K562 (cell line): ENCODE measurements at regions not wholly inside any gene's neighbourhood (a gene's known extent, or its start where the extent isn't known, plus 50 kb on each side); places are given as distances from the start of the nearest gene placed in this dataset.

Experiments
- ATAC-seq: fragments of 200-7000 bp; cut with Tn5 transposase; 3 replicates; pipeline ENCODE4 v1.9.1; 2020; ENCODE audit warnings: moderate library complexity
- BruUV-seq: library from RNA; stranded (reverse); fragments of 400-500 nt; replicated peaks from 2 replicates; lab custom pipeline; 2021; lab: Mats Ljungman, UMichigan
- CTCF ChIA-PET: fragments of 300-600 bp; formaldehyde crosslinking; extraction: SDS; loops from one replicate; lab custom pipeline; 2021; ENCODE audit warnings: low intra/inter-chr PET ratio; lab: Yijun Ruan, JAX
- POLR2A ChIA-PET: fragments of 300-600, 350-650 bp; sonication (Branson Sonifier 250); formaldehyde crosslinking; extraction: SDS; loops from one replicate; lab custom pipeline; 2021; ENCODE audit warnings: antibody characterized with exemption, inconsistent platforms; lab: Yijun Ruan, JAX
- DNase-seq, 4 experiments: peaks; one replicate each; pipeline versions ENCODE4 v3.0.0 to v3.0.0-alpha.2; 2011 to 2018; ENCODE audit warnings: low spot score in 3 of 4, mixed read lengths in 3 of 4; ENCODE audit errors: extremely low read depth in 1 of 4
- FAIRE-seq: peaks from 2 replicates; lab custom pipeline; 2011; peaks lifted over from hg19 to GRCh38; lab: Jason Lieb, UNC
- H2AFZ ChIP-seq: 2 replicates; pipeline ENCODE4 v1.6.0; 2011; ENCODE audit warnings: low read depth, low read length, control low read depth, inconsistent platforms
- H3K27ac ChIP-seq: fragments of 200-600 bp; 3 replicates; pipeline ENCODE4 v1.8.0; 2011; ENCODE audit warnings: low read depth, mild to moderate bottlenecking, control low read depth, inconsistent platforms, low read length, moderate library complexity, mixed read lengths; ENCODE audit errors: extremely low read depth
- H3K27me3 ChIP-seq, 2 experiments: fragments of 300-600 bp in 1 of 2; 2 replicates in 1 of 2; 3 replicates in 1 of 2; pipeline versions ENCODE4 v1.6.0 to v1.8.0; 2011; ENCODE audit warnings: inconsistent platforms in 2 of 2, low read length in 2 of 2, mild to moderate bottlenecking in 1 of 2, mixed read lengths in 1 of 2, moderate library complexity in 1 of 2; ENCODE audit not compliant: control insufficient read depth in 2 of 2, insufficient read depth in 2 of 2
- H3K36me3 ChIP-seq: fragments of 300-600 bp; 3 replicates; pipeline ENCODE4 v1.8.0; 2011; ENCODE audit warnings: mild to moderate bottlenecking, low read length, inconsistent platforms; ENCODE audit not compliant: control insufficient read depth, insufficient read depth
- H3K4me1 ChIP-seq, 2 experiments: fragments of 200-600 bp in 1 of 2; replicated peaks in 1 of 2; 2 replicates in 1 of 2; 3 replicates in 1 of 2; pipeline versions ENCODE4 v1.5.1 to v1.8.0; 2011; ENCODE audit warnings: inconsistent platforms in 2 of 2, low read length in 2 of 2, mild to moderate bottlenecking in 1 of 2, mixed read lengths in 1 of 2, moderate library complexity in 1 of 2; ENCODE audit not compliant: control insufficient read depth in 2 of 2, insufficient read depth in 2 of 2
- H3K4me2 ChIP-seq: 2 replicates; pipeline ENCODE4 v1.6.1; 2011; ENCODE audit warnings: low read length, control low read depth, inconsistent platforms, mixed read lengths; ENCODE audit not compliant: insufficient read depth
- H3K4me3 ChIP-seq: fragments of 200-600 bp; sonication (generic), shearing (Covaris generic); 2 replicates; pipeline ENCODE4 v1.5.1; 2016; ENCODE audit warnings: control low read depth, inconsistent platforms
- H3K79me2 ChIP-seq: fragments of 200-600 bp; 3 replicates; pipeline ENCODE4 v1.8.0; 2011; ENCODE audit warnings: low read length, inconsistent platforms; ENCODE audit not compliant: control insufficient read depth, insufficient read depth
- H3K9ac ChIP-seq, 2 experiments: 2 replicates each; pipeline versions ENCODE4 v1.6.0 to v1.6.1; 2011; ENCODE audit warnings: low read depth in 2 of 2, low read length in 2 of 2, control low read depth in 1 of 2, inconsistent platforms in 1 of 2, mild to moderate bottlenecking in 1 of 2, mixed read lengths in 1 of 2; ENCODE audit not compliant: insufficient read depth in 1 of 2
- H3K9me1 ChIP-seq: one replicate; pipeline ENCODE4 v1.6.0; 2011; ENCODE audit warnings: inconsistent platforms, mild to moderate bottlenecking, low read length, moderate library complexity; ENCODE audit not compliant: control insufficient read depth, insufficient read depth
- H3K9me3 ChIP-seq: replicated peaks from 2 replicates; pipeline ENCODE4 v1.5.1; 2011; ENCODE audit warnings: low read depth, low read length, inconsistent platforms; ENCODE audit not compliant: control insufficient read depth, insufficient read depth
- H4K20me1 ChIP-seq: replicated peaks from 2 replicates; pipeline ENCODE4 v1.6.1; 2011; ENCODE audit warnings: low read length, inconsistent platforms, mixed read lengths; ENCODE audit not compliant: control insufficient read depth, insufficient read depth
- CEBPZ ChIP-seq: fragments of 150-350 bp; IDR thresholded peaks from 2 replicates; pipeline ENCODE4 v1.6.1; 2014; ENCODE audit warnings: low read depth, mild to moderate bottlenecking, low read length, borderline replicate concordance
- CGGBP1 ChIP-seq: fragments of 250-450 bp; sonication (Bioruptor Pico); IDR thresholded peaks from 2 replicates; pipeline ENCODE4 v1.9.0; 2021; ENCODE audit warnings: mild to moderate bottlenecking
- CHD4 ChIP-seq: fragments of 200-600 bp; sonication (generic); IDR thresholded peaks from 3 replicates; pipeline ENCODE4 v1.6.1; 2012; ENCODE audit warnings: low read depth, mild to moderate bottlenecking, mixed read lengths, low read length, inconsistent platforms; ENCODE audit not compliant: insufficient read depth, insufficient replicate concordance, poor library complexity, severe bottlenecking
- ERF ChIP-seq: fragments of 450-650 bp; formaldehyde crosslinking; IDR thresholded peaks from 2 replicates; pipeline ENCODE4 v1.4.0; 2020; ENCODE audit warnings: mild to moderate bottlenecking, mixed read lengths
- HLTF ChIP-seq: fragments of 450-650 bp; IDR thresholded peaks from 2 replicates; pipeline ENCODE4 v1.6.1; 2016
- HNRNPL ChIP-seq: fragments of 200-400 bp; formaldehyde crosslinking; IDR thresholded peaks from 2 replicates; pipeline ENCODE4 v1.6.1; 2017; ENCODE audit warnings: low read depth, mild to moderate bottlenecking, low read length
- MCM7 ChIP-seq, 2 experiments: fragments of 450-650 bp; IDR thresholded peaks; 2 replicates each; pipeline ENCODE4 v1.6.1; 2016 to 2018
- SIX5 ChIP-seq, 2 experiments: IDR thresholded peaks; 2 replicates each; pipeline ENCODE4 v1.6.1; 2011; ENCODE audit warnings: low read length in 2 of 2, borderline replicate concordance in 1 of 2, low read depth in 1 of 2, mild to moderate bottlenecking in 1 of 2, moderate library complexity in 1 of 2; ENCODE audit not compliant: insufficient read depth in 1 of 2
- USF2 ChIP-seq: sonication (generic); formaldehyde crosslinking; IDR thresholded peaks from 2 replicates; pipeline ENCODE4 v1.5.0; 2020; ENCODE audit warnings: missing genetic modification reagents
- ZBTB43 ChIP-seq: sonication (generic); formaldehyde crosslinking; IDR thresholded peaks from 2 replicates; pipeline ENCODE4 v1.8.0; 2023; ENCODE audit warnings: mild to moderate bottlenecking, missing genetic modification reagents
- ZNF143 ChIP-seq: sonication (generic); formaldehyde crosslinking; IDR thresholded peaks from 2 replicates; pipeline ENCODE4 v1.9.0; 2022; ENCODE audit warnings: mild to moderate bottlenecking, missing genetic modification reagents
- ZNF23 ChIP-seq: fragments of 250-450 bp; sonication (Bioruptor Pico); IDR thresholded peaks from 2 replicates; pipeline ENCODE4 v1.4.0; 2020; ENCODE audit warnings: mild to moderate bottlenecking
- ZNF551 ChIP-seq: fragments of 250-450 bp; sonication (Bioruptor Pico); IDR thresholded peaks from 2 replicates; pipeline ENCODE4 v1.5.0; 2021; ENCODE audit warnings: mild to moderate bottlenecking, moderate library complexity
- ZNF655 ChIP-seq: fragments of 250-450 bp; sonication (Bioruptor Pico); IDR thresholded peaks from 2 replicates; pipeline ENCODE4 v1.5.0; 2021
- WGBS: fragments of 100-300 bp; shearing (Covaris generic); methylation state at CpG from one replicate; pipeline ENCODE4 v1.1.6; 2016; ENCODE audit warnings: low coverage, mixed read lengths; ENCODE audit not compliant: insufficient coverage; ENCODE audit errors: missing lambda C conversion rate; 5-methylcytosine and 5-hydroxymethylcytosine counted together
- in situ Hi-C: fragments of 300-500 bp; cut with MboI; formaldehyde crosslinking; loops from 4 replicates; pipeline ENCODE4 v1.15.0; 2018; ENCODE audit warnings: inconsistent platforms, mixed read lengths
- intact Hi-C: fragments of 100-400 bp; cut with micrococcal nuclease; formaldehyde crosslinking; loops from 2 replicates; pipeline ENCODE4 v1.14.2; 2022

- TF ChIP-seq CEBPZ (no peak), SIX5 (IDR thresholded peaks at IDR 0.05; ENCODE audit: borderline replicate concordance in 1 of 2, insufficient read depth in 1 of 2, low read depth in 1 of 2, low read length in 2 of 2) (no peak), HLTF (no peak), USF2 (CRISPR knock-in tag) (no peak)
Measured at GRCh38 chr5:152488869-152489268, 83.8 kb upstream of the NMUR2 start (continued).

- no peak overlapping the region for H3K4me2 ChIP-seq
- H3K9ac ChIP-seq = no peak overlapping the region
- in situ Hi-C loops = loop anchor here (10.0 kb wide), 1 partner anchor 665 kb away; no protein-coding TSS in a partner anchor
- no peaks in the 10 kb centered on the region for H4K20me1 ChIP-seq
- intact Hi-C loops = no loop called here
- ATAC-seq (no peak), FAIRE-seq (no peak), DNase-seq (no peak)
- BruUV-seq = no TSS peak
- WGBS = 2% methylated on average over 4 of the region's 4 CpGs
- no peaks in the 10 kb centered on the region for H3K4me1 ChIP-seq
- H3K79me2 ChIP-seq = no peaks in the 10 kb centered on the region
- ChIA-PET POLR2A (no interaction called here), CTCF (no interaction called here)
- no peaks in the 10 kb centered on the region for H3K27me3 ChIP-seq
- no peak overlapping the region for H3K4me3 ChIP-seq
- H3K36me3 ChIP-seq = no peaks in the 10 kb centered on the region
- no peak overlapping the region for H3K27ac ChIP-seq
- no peaks in the 10 kb centered on the region for H3K9me1 ChIP-seq
- no peaks in the 10 kb centered on the region for H3K9me3 ChIP-seq
- H2AFZ ChIP-seq = no peak overlapping the region
- TF ChIP-seq ZNF23 (CRISPR knock-in tag) (no peak), CHD4 (no peak), ZNF551 (CRISPR knock-in tag) (no peak), ZNF655 (no peak), ZBTB43 (CRISPR knock-in tag) (no peak), ZNF143 (CRISPR knock-in tag) (no peak), CGGBP1 (no peak), ERF (CRISPR knock-in tag) (no peak), MCM7 (IDR thresholded peaks at IDR 0.05) (no peak), HNRNPL (no peak)
Measured at GRCh38 chr5:152499814-152500535, 94.9 kb upstream of the NMUR2 start.
